22Rv1 (cell line): ENCODE measurements at regions not wholly inside any gene's neighbourhood (a gene's known extent, or its start where the extent isn't known, plus 50 kb on each side); places are given as distances from the start of the nearest gene placed in this dataset.

Experiments
- H3K27ac ChIP-seq: fragments of 450-650 bp; 2 replicates; pipeline ENCODE4 v1.5.1; 2017
- ZFX ChIP-seq: fragments of 450-650 bp; IDR thresholded peaks from 2 replicates; pipeline ENCODE4 v1.6.1; 2017; ENCODE audit warnings: antibody characterized with exemption, borderline replicate concordance
- TF ChIP-seq, protein P1 (sequence below): fragments of 450-650 bp; IDR thresholded peaks from 2 replicates; pipeline ENCODE4 v1.5.1; 2017; ENCODE audit warnings: mild to moderate bottlenecking

DNA sequence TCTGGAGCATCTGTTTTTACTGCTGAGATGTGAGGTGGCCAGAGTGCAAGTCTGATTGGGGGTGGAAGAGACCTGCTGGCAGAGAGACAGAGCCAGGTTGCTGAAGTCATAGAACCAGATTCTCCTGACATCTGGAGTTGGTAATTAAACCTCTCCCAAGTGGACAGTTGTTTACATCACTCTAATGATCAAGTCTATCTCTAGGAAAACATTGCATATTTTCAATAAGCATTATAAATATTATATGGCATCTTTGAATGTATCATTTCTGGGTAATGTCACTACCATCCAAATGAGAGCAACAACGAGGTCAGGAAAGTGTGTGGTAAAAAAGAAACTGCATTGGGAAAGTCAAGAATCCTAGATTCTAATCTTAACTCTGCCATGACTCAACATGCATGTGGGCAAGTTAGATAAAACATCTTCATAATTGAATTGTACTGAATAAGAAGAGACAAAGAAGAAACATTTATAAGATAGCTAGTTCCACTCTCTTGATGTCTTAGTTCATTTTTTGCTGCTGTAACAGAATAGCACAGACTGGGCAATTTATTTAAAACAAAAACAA is 351.2 kb upstream of the API5 start:
- H3K27ac ChIP-seq: no peak overlapping the region
- TF ChIP-seq, protein P1, sequence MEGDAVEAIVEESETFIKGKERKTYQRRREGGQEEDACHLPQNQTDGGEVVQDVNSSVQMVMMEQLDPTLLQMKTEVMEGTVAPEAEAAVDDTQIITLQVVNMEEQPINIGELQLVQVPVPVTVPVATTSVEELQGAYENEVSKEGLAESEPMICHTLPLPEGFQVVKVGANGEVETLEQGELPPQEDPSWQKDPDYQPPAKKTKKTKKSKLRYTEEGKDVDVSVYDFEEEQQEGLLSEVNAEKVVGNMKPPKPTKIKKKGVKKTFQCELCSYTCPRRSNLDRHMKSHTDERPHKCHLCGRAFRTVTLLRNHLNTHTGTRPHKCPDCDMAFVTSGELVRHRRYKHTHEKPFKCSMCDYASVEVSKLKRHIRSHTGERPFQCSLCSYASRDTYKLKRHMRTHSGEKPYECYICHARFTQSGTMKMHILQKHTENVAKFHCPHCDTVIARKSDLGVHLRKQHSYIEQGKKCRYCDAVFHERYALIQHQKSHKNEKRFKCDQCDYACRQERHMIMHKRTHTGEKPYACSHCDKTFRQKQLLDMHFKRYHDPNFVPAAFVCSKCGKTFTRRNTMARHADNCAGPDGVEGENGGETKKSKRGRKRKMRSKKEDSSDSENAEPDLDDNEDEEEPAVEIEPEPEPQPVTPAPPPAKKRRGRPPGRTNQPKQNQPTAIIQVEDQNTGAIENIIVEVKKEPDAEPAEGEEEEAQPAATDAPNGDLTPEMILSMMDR: no peak
- no peak for TF ChIP-seq ZFX

DNA sequence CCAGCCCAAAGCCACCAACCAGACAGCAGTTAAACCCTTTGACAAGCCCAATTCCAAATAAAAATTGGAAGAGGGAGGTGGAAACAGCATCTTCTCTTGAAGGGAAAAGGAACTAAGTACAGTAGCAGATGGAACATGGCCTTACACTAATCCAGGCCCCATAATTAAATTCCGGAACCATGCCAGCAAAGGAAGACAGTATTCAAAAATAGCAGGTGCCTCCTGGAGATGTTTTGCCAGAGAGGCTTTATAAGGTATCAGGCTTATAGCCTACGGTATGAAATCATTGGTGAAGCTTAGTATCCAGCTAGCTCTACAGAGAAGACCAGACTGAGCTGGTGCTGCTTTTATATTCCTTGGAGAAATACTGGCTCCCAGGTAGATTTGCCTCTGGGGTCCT is 344.1 kb upstream of the API5 start:
- TF ChIP-seq, protein P1: no peak
- no peak for TF ChIP-seq ZFX
- H3K27ac ChIP-seq: no peak overlapping the region

DNA sequence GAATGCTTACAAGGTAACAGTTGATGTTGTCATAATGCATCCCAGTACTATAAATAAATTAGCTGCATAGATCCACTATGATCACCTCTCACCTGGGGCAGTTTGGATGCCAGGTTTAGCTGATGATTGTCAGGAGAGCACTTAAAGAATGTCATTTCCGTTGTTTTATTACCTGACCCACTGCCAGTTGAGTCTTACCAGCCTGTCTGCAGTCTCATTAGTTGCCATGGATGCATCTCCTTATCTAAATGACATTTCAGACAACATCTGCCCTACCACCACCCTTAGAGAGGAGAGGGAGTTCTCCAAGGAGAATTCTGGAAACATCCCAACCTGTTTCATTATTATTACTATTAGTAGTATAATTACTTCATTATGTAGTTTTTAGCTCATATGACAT is 339.1 kb upstream of the API5 start:
- TF ChIP-seq ZFX: no peak
- TF ChIP-seq, protein P1: no peak
- no peak overlapping the region for H3K27ac ChIP-seq

DNA sequence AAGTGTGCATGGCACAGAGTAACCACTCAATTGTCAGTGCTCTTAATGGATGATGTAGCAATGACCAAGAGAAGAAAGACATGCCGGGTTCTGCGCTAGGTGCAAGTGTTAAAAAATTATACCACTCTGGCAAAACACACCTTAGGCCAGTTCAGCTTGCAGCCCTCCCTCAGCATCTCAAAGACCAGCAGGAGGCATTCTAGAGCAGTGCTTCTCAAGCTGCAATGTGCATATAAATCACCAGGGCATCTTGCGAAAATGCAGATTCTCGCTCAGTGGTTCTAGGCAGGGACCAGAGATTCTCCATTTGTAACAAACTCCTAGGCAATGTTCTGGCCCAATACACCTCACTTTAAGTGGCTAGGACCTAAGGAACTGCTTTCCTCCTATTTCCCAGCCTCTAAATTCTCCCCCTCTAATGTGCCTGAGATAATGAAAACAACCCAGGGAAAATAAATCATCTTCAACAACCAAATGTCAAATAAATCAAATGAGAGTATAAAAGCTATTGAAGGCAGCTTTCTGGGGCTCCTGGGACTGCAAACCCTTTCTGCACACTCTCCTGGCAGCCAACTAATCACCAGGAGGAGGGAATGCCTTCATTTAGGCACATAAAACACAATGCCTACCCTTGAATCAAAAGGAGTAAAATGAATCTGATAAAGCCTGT is 337.2 kb upstream of the API5 start:
- TF ChIP-seq, protein P1: peak; percentile 29; the same call in 1 of the 2 replicates
- no peak for TF ChIP-seq ZFX
- no peak overlapping the region for H3K27ac ChIP-seq

DNA sequence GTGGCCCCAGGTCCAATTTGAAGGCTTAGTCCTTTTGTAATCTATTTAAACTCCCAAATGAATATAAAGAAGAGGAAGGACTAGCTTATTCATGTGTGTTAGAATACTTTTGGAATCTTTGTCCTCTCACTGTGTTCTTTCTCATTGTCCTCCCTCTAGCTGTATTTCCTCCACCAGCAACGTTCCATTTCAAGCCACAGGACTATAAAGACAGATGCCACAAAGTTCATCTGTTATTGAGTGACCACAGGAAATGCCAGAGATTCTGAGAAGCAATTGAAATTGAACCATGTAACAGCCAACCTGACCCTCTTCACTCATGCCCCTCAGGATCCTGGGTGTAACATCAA is 336.6 kb upstream of the API5 start:
- no peak for TF ChIP-seq ZFX
- TF ChIP-seq, protein P1: no peak
- H3K27ac ChIP-seq: no peak overlapping the region

DNA sequence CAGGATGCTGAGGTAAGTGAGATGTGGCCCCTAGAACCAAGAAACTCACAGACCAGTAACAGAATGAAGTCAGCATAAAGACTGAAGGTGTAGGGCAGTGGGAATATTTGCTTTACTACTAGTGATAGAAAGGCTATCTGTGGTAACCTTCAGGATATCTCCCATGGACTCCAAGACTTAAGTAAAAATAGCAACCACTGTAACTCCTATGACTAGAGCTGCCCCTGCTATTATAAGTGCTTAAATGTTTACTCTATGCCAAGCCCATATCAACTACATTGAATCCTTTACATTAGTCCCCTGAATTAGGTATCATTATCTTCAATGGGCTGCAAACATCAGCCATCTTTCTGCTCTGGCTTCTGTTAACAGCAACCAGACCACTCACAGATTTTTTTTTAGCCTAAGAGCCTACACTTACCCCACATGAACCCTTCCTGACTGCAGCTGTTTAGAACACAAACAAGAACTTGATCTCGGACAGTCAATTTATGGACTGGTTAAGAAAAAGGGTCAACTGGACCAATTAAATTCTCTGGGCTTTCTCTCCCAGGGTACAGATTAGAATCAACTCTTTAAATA is 335.1 kb upstream of the API5 start:
- H3K27ac ChIP-seq: no peak overlapping the region
- TF ChIP-seq, protein P1: no peak
- TF ChIP-seq ZFX: no peak

DNA sequence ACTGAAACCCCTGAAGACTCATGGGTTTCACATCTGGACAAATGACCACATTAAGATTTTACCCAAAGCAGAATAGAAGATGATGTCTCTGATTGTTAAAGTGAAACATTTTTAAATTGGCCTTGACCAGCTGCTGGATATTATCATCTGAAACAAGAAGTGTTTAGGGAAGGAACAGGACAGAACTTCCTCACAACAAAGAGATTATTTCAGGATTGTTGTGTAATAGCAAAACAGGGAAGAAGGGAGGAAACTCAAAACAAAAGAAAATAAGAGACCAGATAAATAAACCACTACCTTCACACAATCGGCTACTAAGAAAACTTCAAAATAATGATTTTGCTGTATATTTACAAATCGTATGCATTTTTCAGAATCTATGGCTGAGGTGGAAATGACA is 319.2 kb upstream of the API5 start:
- TF ChIP-seq ZFX: no peak
- TF ChIP-seq, protein P1: no peak
- H3K27ac ChIP-seq: no peak overlapping the region
